DMS53 treated with DMSO at 0.1 percent for 48 hours (cell line): ENCODE measurements at regions not wholly inside any gene's neighbourhood (a gene's known extent, or its start where the extent isn't known, plus 50 kb on each side); places are given as distances from the start of the nearest gene placed in this dataset.
A peak's percentile ranks its signal among the peaks of the same experiment; 100 is the strongest.
"Not testable (repeated sequence)": the region's sequence is repeated elsewhere in the genome, so short reads cannot be mapped to it uniquely, and the experiment has no call there.

Source experiments
- DNase-seq: peaks from one replicate; lab custom pipeline; 2025; ENCODE audit not compliant: unreplicated experiment; lab: John Stamatoyannopoulos, UW

- DNase-seq, result no peak
Measured at GRCh38 chr3:102682741-102683140, 247.9 kb downstream of the ZPLD1 start.

- DNase-seq, result no peak
Measured at GRCh38 chr3:102686792-102687191, 252.0 kb downstream of the ZPLD1 start.

- no peak for DNase-seq
Measured at GRCh38 chr3:102687851-102688555, 253.2 kb downstream of the ZPLD1 start.

- no peak for DNase-seq
Measured at GRCh38 chr3:102688556-102688930, 253.7 kb downstream of the ZPLD1 start.

GRCh38 chr3:102691507-102691906 is 256.7 kb downstream of the ZPLD1 start:
- DNase-seq, result no peak

- DNase-seq, result no peak
Measured at GRCh38 chr3:102699104-102699818, 264.4 kb downstream of the ZPLD1 start.

GRCh38 chr3:102699819-102700140 is 265.0 kb downstream of the ZPLD1 start:
- DNase-seq, result no peak

- DNase-seq, result no peak
Measured at GRCh38 chr3:102712896-102713295, 278.1 kb downstream of the ZPLD1 start.

GRCh38 chr3:102714567-102714966 is 279.8 kb downstream of the ZPLD1 start:
- no peak for DNase-seq

GRCh38 chr3:102715030-102715697 is 280.3 kb downstream of the ZPLD1 start:
- no peak for DNase-seq

GRCh38 chr3:102718651-102719050 is 283.8 kb downstream of the ZPLD1 start:
- DNase-seq, result no peak

- no peak for DNase-seq
Measured at GRCh38 chr3:102722317-102722716, 287.5 kb downstream of the ZPLD1 start.

- DNase-seq, result no peak
Measured at GRCh38 chr3:102727340-102727739, 292.5 kb downstream of the ZPLD1 start.

GRCh38 chr3:102732581-102732980 is 297.8 kb downstream of the ZPLD1 start:
- DNase-seq, result not testable (repeated sequence)

GRCh38 chr3:102733791-102734563 is 299.2 kb downstream of the ZPLD1 start:
- DNase-seq, result no peak

GRCh38 chr3:102735311-102735710 is 300.5 kb downstream of the ZPLD1 start:
- no peak for DNase-seq

GRCh38 chr3:102736288-102736974 is 301.6 kb downstream of the ZPLD1 start:
- DNase-seq, result no peak

GRCh38 chr3:102736975-102737304 is 302.1 kb downstream of the ZPLD1 start:
- DNase-seq, result no peak

GRCh38 chr3:102737353-102737752 is 302.5 kb downstream of the ZPLD1 start:
- DNase-seq, result no peak

- peak; percentile 0 for DNase-seq
Measured at GRCh38 chr3:102741105-102741504, 306.3 kb downstream of the ZPLD1 start.

- DNase-seq, result no peak
Measured at GRCh38 chr3:102741694-102742093, 306.9 kb downstream of the ZPLD1 start.
